ENCODE measurements at regions not wholly inside any gene's neighbourhood (a gene's known extent, or its start where the extent isn't known, plus 50 kb on each side); places are given as distances from the start of the nearest gene placed in this dataset.

- Histone ChIP-seq H3K27me3 (ENCODE audit: control insufficient read depth in 1 of 2, insufficient read depth in 2 of 2, low read length in 2 of 2) (no peaks in the 10 kb centered on the region; a peak in 1 of 5 replicates), H3K4me1 (ENCODE audit: insufficient read depth, low read length) (no peaks in the 10 kb centered on the region), H3K9ac (ENCODE audit: insufficient read depth, low read depth, low read length) (no peak overlapping the region), H2AFZ (ENCODE audit: low read length) (no peak overlapping the region), H3K27ac (ENCODE audit: extremely low read length, insufficient read depth, low read length) (no peak overlapping the region), H3K36me3 (replicated peaks in 1 of 2; ENCODE audit: control insufficient read depth in 1 of 2, insufficient read depth in 2 of 2, low read length in 2 of 2) (no peaks in the 10 kb centered on the region), H3K4me2 (ENCODE audit: low read depth, low read length) (no peak overlapping the region), H3K4me3 (replicated peaks in 1 of 3; ENCODE audit: insufficient read depth in 1 of 3, low read depth in 2 of 3, low read length in 3 of 3) (no peak overlapping the region), H3K9me3 (ENCODE audit: low read length) (peaks cover 63% of the 10 kb centered on the region), H4K20me1 (ENCODE audit: insufficient read depth, low read length) (no peaks in the 10 kb centered on the region), H3K79me2 (ENCODE audit: insufficient read depth, low read length) (no peaks in the 10 kb centered on the region)
- no TSS peak for BruUV-seq (replicated peaks)
- 25% methylated on average over 3 of the region's 3 CpGs for WGBS (ENCODE audit: low lambda C conversion rate)
- no peak for ATAC-seq
- ChIA-PET POLR2A (no interaction called here), CTCF (ENCODE audit: low intra/inter-chr PET ratio, low total read pairs) (no interaction called here)
- DNase-seq (ENCODE audit: low spot score) = no peak
- in situ Hi-C loops (cut with HindIII; ENCODE audit: extremely low pct_ligation_motif_present, low pct_unique_long_range_greater_than_20kb) (no loop called here), intact Hi-C loops (cut with micrococcal nuclease; ENCODE audit: unreplicated experiment) (loop anchor here (10.0 kb wide), 2 partner anchors 708 to 722 kb away; no protein-coding TSS in a partner anchor)
- FAIRE-seq = no peak
- no peak for TF ChIP-seq ATF2 (CRISPR knock-in tag; IDR thresholded peaks at IDR 0.05)
- no peak for TF ChIP-seq EEA1 (CRISPR knock-in tag; IDR thresholded peaks at IDR 0.05; ENCODE audit: borderline replicate concordance)
- TF ChIP-seq, protein P1, sequence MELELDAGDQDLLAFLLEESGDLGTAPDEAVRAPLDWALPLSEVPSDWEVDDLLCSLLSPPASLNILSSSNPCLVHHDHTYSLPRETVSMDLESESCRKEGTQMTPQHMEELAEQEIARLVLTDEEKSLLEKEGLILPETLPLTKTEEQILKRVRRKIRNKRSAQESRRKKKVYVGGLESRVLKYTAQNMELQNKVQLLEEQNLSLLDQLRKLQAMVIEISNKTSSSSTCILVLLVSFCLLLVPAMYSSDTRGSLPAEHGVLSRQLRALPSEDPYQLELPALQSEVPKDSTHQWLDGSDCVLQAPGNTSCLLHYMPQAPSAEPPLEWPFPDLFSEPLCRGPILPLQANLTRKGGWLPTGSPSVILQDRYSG (CRISPR knock-in tag; IDR thresholded peaks at IDR 0.05) = no peak
- no peak for TF ChIP-seq ZNF44 (CRISPR knock-in tag; IDR thresholded peaks at IDR 0.05)
- no peak for TF ChIP-seq ZBTB7B (CRISPR knock-in tag; IDR thresholded peaks at IDR 0.05)
- TF ChIP-seq ZNF343 (CRISPR knock-in tag; IDR thresholded peaks at IDR 0.05) = no peak
- TF ChIP-seq ZBTB38 (CRISPR knock-in tag; IDR thresholded peaks at IDR 0.05) = no peak
- no peak for TF ChIP-seq ZNF451 (CRISPR knock-in tag; IDR thresholded peaks at IDR 0.05)
- no peak for TF ChIP-seq ZKSCAN5 (CRISPR knock-in tag; IDR thresholded peaks at IDR 0.05)
- TF ChIP-seq GLMP (CRISPR knock-in tag; IDR thresholded peaks at IDR 0.05; ENCODE audit: borderline replicate concordance) = no peak
- TF ChIP-seq YEATS2 (CRISPR knock-in tag; IDR thresholded peaks at IDR 0.05; ENCODE audit: borderline replicate concordance) = no peak
- TF ChIP-seq, protein P2, sequence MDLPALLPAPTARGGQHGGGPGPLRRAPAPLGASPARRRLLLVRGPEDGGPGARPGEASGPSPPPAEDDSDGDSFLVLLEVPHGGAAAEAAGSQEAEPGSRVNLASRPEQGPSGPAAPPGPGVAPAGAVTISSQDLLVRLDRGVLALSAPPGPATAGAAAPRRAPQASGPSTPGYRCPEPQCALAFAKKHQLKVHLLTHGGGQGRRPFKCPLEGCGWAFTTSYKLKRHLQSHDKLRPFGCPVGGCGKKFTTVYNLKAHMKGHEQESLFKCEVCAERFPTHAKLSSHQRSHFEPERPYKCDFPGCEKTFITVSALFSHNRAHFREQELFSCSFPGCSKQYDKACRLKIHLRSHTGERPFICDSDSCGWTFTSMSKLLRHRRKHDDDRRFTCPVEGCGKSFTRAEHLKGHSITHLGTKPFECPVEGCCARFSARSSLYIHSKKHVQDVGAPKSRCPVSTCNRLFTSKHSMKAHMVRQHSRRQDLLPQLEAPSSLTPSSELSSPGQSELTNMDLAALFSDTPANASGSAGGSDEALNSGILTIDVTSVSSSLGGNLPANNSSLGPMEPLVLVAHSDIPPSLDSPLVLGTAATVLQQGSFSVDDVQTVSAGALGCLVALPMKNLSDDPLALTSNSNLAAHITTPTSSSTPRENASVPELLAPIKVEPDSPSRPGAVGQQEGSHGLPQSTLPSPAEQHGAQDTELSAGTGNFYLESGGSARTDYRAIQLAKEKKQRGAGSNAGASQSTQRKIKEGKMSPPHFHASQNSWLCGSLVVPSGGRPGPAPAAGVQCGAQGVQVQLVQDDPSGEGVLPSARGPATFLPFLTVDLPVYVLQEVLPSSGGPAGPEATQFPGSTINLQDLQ (CRISPR knock-in tag; IDR thresholded peaks at IDR 0.05) = no peak
- no peak for TF ChIP-seq ZNF772 (CRISPR knock-in tag; IDR thresholded peaks at IDR 0.05)
- no peak for TF ChIP-seq UBTF (CRISPR knock-in tag; IDR thresholded peaks at IDR 0.05)
- no peak for TF ChIP-seq ZNF850 (CRISPR knock-in tag; conservative IDR thresholded peaks at IDR 0.05)
These were observed 1206.4 kb upstream of the ADGRL4 start for GRCh38 chr1:80212948-80213347.

All from HepG2 (cell line).